Mesenchymal stem cell (in vitro differentiated cells and primary cell): ENCODE measurements at regions not wholly inside any gene's neighbourhood (a gene's known extent, or its start where the extent isn't known, plus 50 kb on each side); places are given as distances from the start of the nearest gene placed in this dataset.
A peak's percentile ranks its signal among the peaks of the same experiment; 100 is the strongest.

ENCODE experiments used
- DNase-seq: peaks from one replicate; pipeline ENCODE4 v3.0.0-alpha.2; 2013
- H2AFZ ChIP-seq: one replicate; pipeline ENCODE4 v1.6.1; 2013; ENCODE audit warnings: low read depth, mild to moderate bottlenecking, control low read depth, inconsistent platforms, low read length, moderate library complexity
- H2AK5ac ChIP-seq: 2 replicates; pipeline ENCODE4 v1.6.1; 2013; ENCODE audit warnings: low read length, moderate library complexity, mild to moderate bottlenecking, inconsistent platforms; ENCODE audit not compliant: severe bottlenecking
- H2BK120ac ChIP-seq: one replicate; pipeline ENCODE4 v1.6.1; 2013; ENCODE audit warnings: low read depth, mild to moderate bottlenecking, inconsistent platforms, low read length, moderate library complexity
- H2BK12ac ChIP-seq, 2 experiments: one replicate each; pipeline ENCODE4 v1.6.1; 2013; ENCODE audit warnings: inconsistent platforms in 2 of 2, low read length in 2 of 2, mild to moderate bottlenecking in 2 of 2, moderate library complexity in 2 of 2, control low read depth in 1 of 2
- H2BK15ac ChIP-seq: one replicate; pipeline ENCODE4 v1.6.1; 2013; ENCODE audit warnings: mild to moderate bottlenecking, low read depth, inconsistent platforms; ENCODE audit not compliant: poor library complexity, severe bottlenecking
- H2BK5ac ChIP-seq: 2 replicates; pipeline ENCODE4 v1.6.1; 2013; ENCODE audit warnings: low read depth, mild to moderate bottlenecking, low read length, control low read depth, inconsistent platforms; ENCODE audit not compliant: poor library complexity, severe bottlenecking
- H3K14ac ChIP-seq, 2 experiments: one replicate each; pipeline ENCODE4 v1.6.1; 2013; ENCODE audit warnings: inconsistent platforms in 2 of 2, low read length in 2 of 2, control low read depth in 1 of 2, mild to moderate bottlenecking in 1 of 2, moderate library complexity in 1 of 2
- H3K18ac ChIP-seq, 2 experiments: one replicate each; pipeline ENCODE4 v1.6.1; 2013; ENCODE audit warnings: inconsistent platforms in 2 of 2, low read length in 2 of 2, control low read depth in 1 of 2, low read depth in 1 of 2, mild to moderate bottlenecking in 1 of 2
- H3K23ac ChIP-seq, 2 experiments: one replicate each; pipeline ENCODE4 v1.6.1; 2013; ENCODE audit warnings: inconsistent platforms in 2 of 2, low read length in 2 of 2, mild to moderate bottlenecking in 2 of 2, moderate library complexity in 2 of 2, control low read depth in 1 of 2
- H3K27ac ChIP-seq: 2 replicates; pipeline ENCODE4 v1.5.1; 2013; ENCODE audit warnings: mild to moderate bottlenecking, moderate library complexity, low read length, control low read depth, inconsistent platforms; ENCODE audit not compliant: poor library complexity, severe bottlenecking
- H3K27me3 ChIP-seq, 2 experiments: 2 replicates each; pipeline versions ENCODE4 v1.6.1 to v1.7.0; 2013; ENCODE audit warnings: low read length in 2 of 2, mild to moderate bottlenecking in 2 of 2, moderate library complexity in 2 of 2, control low read depth in 1 of 2, inconsistent platforms in 1 of 2; ENCODE audit not compliant: control insufficient read depth in 1 of 2, insufficient read depth in 1 of 2
- H3K36me3 ChIP-seq, 2 experiments: 2 replicates each; pipeline versions ENCODE4 v1.6.1 to v1.7.0; 2013; ENCODE audit warnings: low read length in 2 of 2, control low read depth in 1 of 2, inconsistent platforms in 1 of 2, low read depth in 1 of 2, mild to moderate bottlenecking in 1 of 2; ENCODE audit not compliant: insufficient read depth in 2 of 2, control insufficient read depth in 1 of 2
- H3K4ac ChIP-seq, 2 experiments: one replicate each; pipeline ENCODE4 v1.6.1; 2013; ENCODE audit warnings: inconsistent platforms in 2 of 2, low read length in 2 of 2, mild to moderate bottlenecking in 2 of 2, moderate library complexity in 2 of 2, control low read depth in 1 of 2, low read depth in 1 of 2
- H3K4me1 ChIP-seq: 2 replicates; pipeline ENCODE4 v1.6.1; 2013; ENCODE audit warnings: low read depth, low read length, control low read depth; ENCODE audit not compliant: control insufficient read depth, insufficient read depth
- H3K4me2 ChIP-seq: 2 replicates; pipeline ENCODE4 v1.6.1; 2013; ENCODE audit warnings: low read length, mild to moderate bottlenecking, inconsistent platforms; ENCODE audit not compliant: poor library complexity, severe bottlenecking
- H3K4me3 ChIP-seq, 2 experiments: 2 replicates each; pipeline versions ENCODE4 v1.5.1 to v1.7.0; 2013; ENCODE audit warnings: low read length in 2 of 2, mild to moderate bottlenecking in 2 of 2, control low read depth in 1 of 2, low read depth in 1 of 2; ENCODE audit not compliant: insufficient read depth in 1 of 2
- H3K79me1 ChIP-seq: replicated peaks from 2 replicates; pipeline ENCODE4 v1.6.1; 2013; ENCODE audit warnings: mild to moderate bottlenecking, control low read depth, low read length, inconsistent platforms; ENCODE audit not compliant: poor library complexity, severe bottlenecking
- H3K9ac ChIP-seq: 2 replicates; pipeline ENCODE4 v1.7.0; 2013; ENCODE audit warnings: mild to moderate bottlenecking, low read length, moderate library complexity
- H3K9me3 ChIP-seq: 2 replicates; pipeline ENCODE4 v1.7.0; 2013; ENCODE audit warnings: mild to moderate bottlenecking, low read length; ENCODE audit not compliant: control insufficient read depth
- H4K8ac ChIP-seq: one replicate; pipeline ENCODE4 v1.6.1; 2013; ENCODE audit warnings: inconsistent platforms, mild to moderate bottlenecking, low read length, moderate library complexity
- H4K91ac ChIP-seq: one replicate; pipeline ENCODE4 v1.6.1; 2013; ENCODE audit warnings: mild to moderate bottlenecking, low read length, inconsistent platforms
- WGBS: methylation state at CpG from one replicate; pipeline ENCODE4 v1.1.7; 2013; ENCODE audit warnings: mixed read lengths; 5-methylcytosine and 5-hydroxymethylcytosine counted together

DNA sequence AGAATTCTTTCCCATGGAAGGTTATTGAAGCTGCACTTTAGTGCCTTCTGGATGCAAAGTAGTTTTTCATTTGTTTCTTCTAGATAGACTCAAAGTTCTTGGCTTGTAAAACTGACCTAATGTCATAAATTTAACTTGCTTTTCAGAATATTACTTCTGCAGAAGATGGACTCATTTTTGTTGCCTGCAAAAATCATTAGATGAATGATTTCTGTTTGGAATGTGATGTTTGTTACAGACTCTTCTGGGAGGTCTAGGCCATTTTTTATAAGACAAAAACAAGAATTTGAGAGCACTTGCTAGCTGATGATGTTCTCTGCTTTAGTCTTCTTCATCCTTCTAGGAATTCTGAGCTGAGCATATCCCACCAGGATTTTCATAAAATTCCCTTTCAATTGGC, 308.6 kb upstream of the GIMD1 start:
- H3K27ac ChIP-seq, result no peak overlapping the region
- no peak for DNase-seq
- H3K4me2 ChIP-seq, result no peak overlapping the region
- H3K79me1 ChIP-seq, result no peaks in the 10 kb centered on the region
- H2AK5ac ChIP-seq, result no peak overlapping the region
- no peak overlapping the region for H2AFZ ChIP-seq
- no peak overlapping the region for H3K18ac ChIP-seq
- H3K27me3 ChIP-seq, result no peaks in the 10 kb centered on the region
- H3K4ac ChIP-seq, result no peak overlapping the region
- H3K23ac ChIP-seq, result no peak overlapping the region
- no peak overlapping the region for H4K8ac ChIP-seq
- no peak overlapping the region for H3K4me3 ChIP-seq
- no peaks in the 10 kb centered on the region for H3K36me3 ChIP-seq
- no peak overlapping the region for H4K91ac ChIP-seq
- no peaks in the 10 kb centered on the region for H3K9me3 ChIP-seq
- no peak overlapping the region for H2BK5ac ChIP-seq
- H3K14ac ChIP-seq, result no peak overlapping the region
- H3K9ac ChIP-seq, result no peak overlapping the region
- no peaks in the 10 kb centered on the region for H3K4me1 ChIP-seq
- H2BK120ac ChIP-seq, result no peak overlapping the region
- no peak overlapping the region for H2BK12ac ChIP-seq
- H2BK15ac ChIP-seq, result no peak overlapping the region

DNA sequence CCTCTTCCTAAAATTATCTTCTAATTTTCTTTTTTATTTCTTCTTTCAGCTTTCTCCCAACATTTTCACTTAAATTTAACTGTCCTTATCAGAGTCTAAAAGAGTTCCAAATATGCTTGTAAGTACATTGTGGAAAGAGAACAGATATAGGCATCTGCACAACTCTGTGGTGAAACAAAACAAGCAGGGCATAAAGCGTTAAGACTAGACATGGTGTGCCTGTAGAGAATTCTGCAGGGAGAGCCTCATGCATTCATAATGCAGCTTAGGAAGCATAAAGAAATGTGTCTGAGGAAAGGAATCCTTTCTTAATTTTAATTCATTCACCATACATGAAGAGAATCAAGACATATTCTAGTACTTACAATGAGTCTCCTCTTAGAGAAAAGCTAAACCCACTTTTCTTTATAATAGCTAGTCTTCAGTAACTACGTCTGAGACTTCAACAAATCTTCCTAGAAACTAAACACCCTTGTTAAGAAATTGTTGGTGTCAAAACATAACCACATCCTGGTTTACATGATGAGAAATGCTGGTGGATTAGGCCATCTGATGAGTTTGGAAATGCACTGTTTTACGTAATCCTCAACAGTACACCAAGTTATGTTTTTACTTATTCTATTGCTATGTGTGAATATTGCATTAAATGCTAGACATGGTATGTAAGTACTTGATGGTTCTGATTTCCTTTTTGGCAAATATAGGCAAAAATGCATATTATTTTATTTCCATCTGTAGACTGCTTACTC, 307.8 kb upstream of the GIMD1 start:
- Histone ChIP-seq H3K14ac (no peak overlapping the region), H2AFZ (no peak overlapping the region), H3K27ac (no peak overlapping the region), H3K36me3 (no peaks in the 10 kb centered on the region), H3K4ac (no peak overlapping the region), H2BK12ac (no peak overlapping the region), H3K4me1 (no peaks in the 10 kb centered on the region), H3K4me2 (no peak overlapping the region), H3K9me3 (peaks cover 3% of the 10 kb centered on the region), H3K27me3 (no peaks in the 10 kb centered on the region), H2BK120ac (no peak overlapping the region), H3K9ac (no peak overlapping the region), H3K4me3 (no peak overlapping the region), H4K8ac (no peak overlapping the region), H3K23ac (no peak overlapping the region), H4K91ac (no peak overlapping the region), H3K79me1 (no peaks in the 10 kb centered on the region), H2BK15ac (no peak overlapping the region), H2AK5ac (no peak overlapping the region), H3K18ac (peak overlapping the region in 1 of 2 experiments; percentile 28), H2BK5ac (no peak overlapping the region)
- WGBS, result 43% methylated on average over 2 of the region's 3 CpGs
- DNase-seq, result peak; percentile 93

DNA sequence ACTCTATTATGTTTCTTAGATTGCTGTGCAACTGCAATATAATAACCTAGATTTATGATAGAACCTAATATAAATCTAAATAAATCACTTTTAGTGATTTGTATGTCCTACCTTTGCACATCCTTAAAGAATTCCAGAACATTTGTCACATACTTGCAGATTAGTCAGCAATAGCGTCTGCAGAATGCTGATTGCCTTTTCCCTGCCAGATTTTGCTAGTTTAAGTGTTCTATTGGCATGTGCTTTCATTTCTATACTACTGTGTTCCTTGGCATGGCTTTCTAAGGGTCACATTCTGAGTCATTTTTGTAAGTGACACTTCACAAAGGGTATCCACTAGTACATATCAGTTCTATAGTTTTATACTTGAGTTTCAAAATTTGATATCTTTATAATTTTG, 303.1 kb upstream of the GIMD1 start:
- Histone ChIP-seq H3K9ac (no peak overlapping the region), H4K8ac (no peak overlapping the region), H4K91ac (no peak overlapping the region), H3K36me3 (no peaks in the 10 kb centered on the region), H2BK5ac (no peak overlapping the region), H2AK5ac (no peak overlapping the region), H2BK15ac (no peak overlapping the region), H3K27me3 (no peaks in the 10 kb centered on the region), H3K27ac (no peak overlapping the region), H3K23ac (no peak overlapping the region), H3K9me3 (peaks cover 13% of the 10 kb centered on the region), H3K79me1 (no peaks in the 10 kb centered on the region), H3K4me1 (no peaks in the 10 kb centered on the region), H3K18ac (no peak overlapping the region), H3K4me3 (no peak overlapping the region), H3K4me2 (no peak overlapping the region), H2AFZ (no peak overlapping the region), H2BK12ac (no peak overlapping the region), H3K14ac (no peak overlapping the region), H2BK120ac (no peak overlapping the region), H3K4ac (no peak overlapping the region)
- DNase-seq, result peak; percentile 18
- WGBS, result 25% methylated on average over 1 of the region's 1 CpG

DNA sequence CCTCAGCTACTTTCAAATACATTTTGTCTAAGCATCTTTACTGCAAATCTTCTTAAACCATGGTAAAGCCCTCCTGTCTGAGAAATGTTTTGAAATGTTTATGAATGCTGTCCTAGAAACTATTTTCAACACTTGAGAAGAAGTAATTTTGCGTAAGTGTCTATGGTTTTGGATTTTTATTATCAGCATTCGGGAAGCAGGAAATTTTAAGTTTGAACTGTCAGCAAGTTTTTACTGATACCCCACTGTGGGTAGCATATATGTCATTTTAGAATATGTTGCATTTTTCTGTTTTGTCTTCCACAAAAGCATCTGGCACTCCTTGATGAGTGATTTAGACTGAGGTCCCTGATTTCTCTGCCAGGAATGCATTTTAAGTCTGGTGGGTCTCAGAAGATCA, 302.4 kb upstream of the GIMD1 start:
- WGBS, result 65% methylated on average over 2 of the region's 2 CpGs
- H4K8ac ChIP-seq, result no peak overlapping the region
- H3K4me2 ChIP-seq, result no peak overlapping the region
- no peak overlapping the region for H3K14ac ChIP-seq
- no peak overlapping the region for H3K4me3 ChIP-seq
- peaks cover 13% of the 10 kb centered on the region for H3K9me3 ChIP-seq
- H3K23ac ChIP-seq, result no peak overlapping the region
- no peaks in the 10 kb centered on the region for H3K4me1 ChIP-seq
- no peak overlapping the region for H3K27ac ChIP-seq
- no peak overlapping the region for H2BK5ac ChIP-seq
- no peak overlapping the region for H2AK5ac ChIP-seq
- H2AFZ ChIP-seq, result no peak overlapping the region
- no peaks in the 10 kb centered on the region for H3K36me3 ChIP-seq
- peak; percentile 26 for DNase-seq
- no peak overlapping the region for H2BK15ac ChIP-seq
- H3K9ac ChIP-seq, result no peak overlapping the region
- no peak overlapping the region for H2BK12ac ChIP-seq
- H3K79me1 ChIP-seq, result no peaks in the 10 kb centered on the region
- no peak overlapping the region for H3K4ac ChIP-seq
- H3K27me3 ChIP-seq, result no peaks in the 10 kb centered on the region
- no peak overlapping the region for H4K91ac ChIP-seq
- no peak overlapping the region for H2BK120ac ChIP-seq
- H3K18ac ChIP-seq, result no peak overlapping the region
